ENCODE measurements at regions not wholly inside any gene's neighbourhood (a gene's known extent, or its start where the extent isn't known, plus 50 kb on each side); places are given as distances from the start of the nearest gene placed in this dataset.

DNA sequence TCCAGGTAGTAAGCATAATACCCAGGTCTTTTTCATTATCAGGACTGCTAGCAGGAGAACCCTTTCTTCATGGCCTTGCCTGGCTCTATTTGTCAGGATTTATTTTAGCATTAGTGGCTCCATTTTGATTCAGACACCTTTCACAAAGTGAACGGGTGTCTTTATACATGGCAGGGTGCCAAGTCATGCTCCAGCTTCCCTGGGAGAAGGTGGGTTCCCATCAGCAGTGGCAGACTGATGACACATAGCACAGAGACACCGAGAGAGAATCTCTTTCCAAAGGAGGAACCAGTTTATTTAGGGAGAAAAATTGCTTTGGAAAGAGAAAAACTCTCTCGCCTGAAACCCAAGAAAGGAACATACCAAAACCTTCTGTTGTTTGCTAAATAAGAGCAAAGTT, 135.3 kb upstream of the TMTC4 start:
- TF ChIP-seq FOXA1 (IDR thresholded peaks at IDR 0.05): no peak
- no peak for TF ChIP-seq HNF4A (conservative IDR thresholded peaks at IDR 0.05)
- no peak for TF ChIP-seq CTCF (IDR thresholded peaks at IDR 0.05; ENCODE audit: low read depth, low read length, missing input control)
- TF ChIP-seq SP1 (IDR thresholded peaks at IDR 0.05): no peak
- DNase-seq (ENCODE audit: low spot score): no peak
- 58% methylated on average over 3 of the region's 3 CpGs for WGBS
- Histone ChIP-seq H3K27me3 (ENCODE audit: control insufficient read depth in 4 of 4, insufficient read depth in 4 of 4, low read length in 3 of 4) (no peaks in the 10 kb centered on the region), H3K36me3 (ENCODE audit: control insufficient read depth in 4 of 4, insufficient read depth in 3 of 4, low read depth in 1 of 4, low read length in 3 of 4) (no peaks in the 10 kb centered on the region), H3K9ac (ENCODE audit: low read depth in 1 of 2, low read length in 2 of 2) (no peak overlapping the region), H3K27ac (ENCODE audit: low read depth in 1 of 2, low read length in 2 of 2) (no peak overlapping the region), H3K4me3 (ENCODE audit: low read depth in 1 of 3, low read length in 3 of 3) (no peak overlapping the region), H3K4me1 (ENCODE audit: control insufficient read depth in 4 of 4, insufficient read depth in 4 of 4, low read length in 3 of 4) (no peaks in the 10 kb centered on the region), H3K9me3 (ENCODE audit: control insufficient read depth in 4 of 4, low read length in 3 of 4) (no peaks in the 10 kb centered on the region)

GRCh38 chr13:100809129-100809390, 134.5 kb upstream of the TMTC4 start:
- no peak overlapping the region for H3K9ac ChIP-seq (ENCODE audit: low read depth in 1 of 2, low read length in 2 of 2)
- no peaks in the 10 kb centered on the region for H3K9me3 ChIP-seq (ENCODE audit: control insufficient read depth in 4 of 4, low read length in 3 of 4)
- H3K36me3 ChIP-seq (ENCODE audit: control insufficient read depth in 4 of 4, insufficient read depth in 3 of 4, low read depth in 1 of 4, low read length in 3 of 4): no peaks in the 10 kb centered on the region
- H3K4me1 ChIP-seq (ENCODE audit: control insufficient read depth in 4 of 4, insufficient read depth in 4 of 4, low read length in 3 of 4): no peaks in the 10 kb centered on the region
- H3K27me3 ChIP-seq (ENCODE audit: control insufficient read depth in 4 of 4, insufficient read depth in 4 of 4, low read length in 3 of 4): no peaks in the 10 kb centered on the region
- TF ChIP-seq RAD21 (IDR thresholded peaks at IDR 0.05) (no peak), HNF4A (conservative IDR thresholded peaks at IDR 0.05) (no peak), FOXA1 (IDR thresholded peaks at IDR 0.05) (no peak), REST (IDR thresholded peaks at IDR 0.05) (no peak), JUND (IDR thresholded peaks at IDR 0.05) (no peak), ZBTB33 (IDR thresholded peaks at IDR 0.05) (no peak)
- TF ChIP-seq, protein P1, sequence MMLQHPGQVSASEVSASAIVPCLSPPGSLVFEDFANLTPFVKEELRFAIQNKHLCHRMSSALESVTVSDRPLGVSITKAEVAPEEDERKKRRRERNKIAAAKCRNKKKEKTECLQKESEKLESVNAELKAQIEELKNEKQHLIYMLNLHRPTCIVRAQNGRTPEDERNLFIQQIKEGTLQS (IDR thresholded peaks at IDR 0.05): no peak
- 90% methylated on average over 2 of the region's 2 CpGs for WGBS
- no peak for DNase-seq (ENCODE audit: low spot score)
- no peak overlapping the region for H3K27ac ChIP-seq (ENCODE audit: low read depth in 1 of 2, low read length in 2 of 2)
- H3K4me3 ChIP-seq (ENCODE audit: low read depth in 1 of 3, low read length in 3 of 3): no peak overlapping the region

Measured in liver (tissue), 8 donors.